ENCODE measurements at regions not wholly inside any gene's neighbourhood (a gene's known extent, or its start where the extent isn't known, plus 50 kb on each side); places are given as distances from the start of the nearest gene placed in this dataset.

- TF ChIP-seq CTCF (IDR thresholded peaks at IDR 0.05; ENCODE audit: borderline replicate concordance, control extremely low read depth, extremely low read depth, insufficient read depth, missing control alignments), result no peak
- DNase-seq (ENCODE audit: low spot score), result no peak
- in situ Hi-C loops (cut with MboI; ENCODE audit: low sequenced_read_pairs, unreplicated experiment), result no loop called here
Measured at GRCh38 chr11:134951305-134951700, 539.3 kb upstream of the B3GAT1 start.

GRCh38 chr11:134950692-134951304, 538.8 kb upstream of the B3GAT1 start:
- DNase-seq (ENCODE audit: low spot score), result no peak
- TF ChIP-seq CTCF (IDR thresholded peaks at IDR 0.05; ENCODE audit: borderline replicate concordance, control extremely low read depth, extremely low read depth, insufficient read depth, missing control alignments), result no peak
- in situ Hi-C loops (cut with MboI; ENCODE audit: low sequenced_read_pairs, unreplicated experiment), result no loop called here

GRCh38 chr11:134949121-134950090, 537.4 kb upstream of the B3GAT1 start:
- DNase-seq (ENCODE audit: low spot score), result no peak
- TF ChIP-seq CTCF (IDR thresholded peaks at IDR 0.05; ENCODE audit: borderline replicate concordance, control extremely low read depth, extremely low read depth, insufficient read depth, missing control alignments), result no peak
- in situ Hi-C loops (cut with MboI; ENCODE audit: low sequenced_read_pairs, unreplicated experiment), result no loop called here

GRCh38 chr11:134947556-134947955, 535.5 kb upstream of the B3GAT1 start:
- no peak for TF ChIP-seq CTCF (IDR thresholded peaks at IDR 0.05; ENCODE audit: borderline replicate concordance, control extremely low read depth, extremely low read depth, insufficient read depth, missing control alignments)
- in situ Hi-C loops (cut with MboI; ENCODE audit: low sequenced_read_pairs, unreplicated experiment), result no loop called here
- DNase-seq (ENCODE audit: low spot score), result no peak

GRCh38 chr11:134945993-134946392, 534.0 kb upstream of the B3GAT1 start:
- in situ Hi-C loops (cut with MboI; ENCODE audit: low sequenced_read_pairs, unreplicated experiment), result no loop called here
- no peak for DNase-seq (ENCODE audit: low spot score)
- TF ChIP-seq CTCF (IDR thresholded peaks at IDR 0.05; ENCODE audit: borderline replicate concordance, control extremely low read depth, extremely low read depth, insufficient read depth, missing control alignments), result no peak

GRCh38 chr11:134944986-134945385, 532.9 kb upstream of the B3GAT1 start:
- in situ Hi-C loops (cut with MboI; ENCODE audit: low sequenced_read_pairs, unreplicated experiment), result no loop called here
- no peak for TF ChIP-seq CTCF (IDR thresholded peaks at IDR 0.05; ENCODE audit: borderline replicate concordance, control extremely low read depth, extremely low read depth, insufficient read depth, missing control alignments)
- DNase-seq (ENCODE audit: low spot score), result no peak

All from GM13976 (cell line).